HUDEP-2 (cell line): ENCODE measurements at regions not wholly inside any gene's neighbourhood (a gene's known extent, or its start where the extent isn't known, plus 50 kb on each side); places are given as distances from the start of the nearest gene placed in this dataset.
A peak's percentile ranks its signal among the peaks of the same experiment; 100 is the strongest.

Experiments used
- DNase-seq, 76 experiments: peaks; one replicate each; lab custom pipeline; 2025; ENCODE audit not compliant: unreplicated experiment in 76 of 76; lab: John Stamatoyannopoulos, UW

DNA sequence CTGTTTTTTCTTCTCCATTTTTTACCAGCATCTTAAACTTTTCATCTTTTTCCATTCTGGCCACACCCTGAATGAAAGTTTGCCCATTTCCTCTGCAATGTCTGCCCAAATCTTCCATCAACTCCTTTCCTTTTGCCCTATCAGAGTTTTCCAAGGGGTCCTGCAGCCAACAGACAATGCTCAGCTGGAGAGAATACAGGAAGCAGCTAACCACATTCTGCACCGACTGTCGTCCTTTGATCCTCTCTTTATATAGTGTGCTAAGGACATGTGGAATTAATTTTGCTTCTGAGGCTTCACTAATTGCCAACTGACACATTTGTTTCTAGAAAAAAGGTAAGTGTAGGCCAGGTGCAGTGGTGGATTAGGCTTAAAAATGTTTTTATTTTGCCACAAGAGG lies 50.5 kb upstream of the DLX2 start:
- no peak for DNase-seq

DNA sequence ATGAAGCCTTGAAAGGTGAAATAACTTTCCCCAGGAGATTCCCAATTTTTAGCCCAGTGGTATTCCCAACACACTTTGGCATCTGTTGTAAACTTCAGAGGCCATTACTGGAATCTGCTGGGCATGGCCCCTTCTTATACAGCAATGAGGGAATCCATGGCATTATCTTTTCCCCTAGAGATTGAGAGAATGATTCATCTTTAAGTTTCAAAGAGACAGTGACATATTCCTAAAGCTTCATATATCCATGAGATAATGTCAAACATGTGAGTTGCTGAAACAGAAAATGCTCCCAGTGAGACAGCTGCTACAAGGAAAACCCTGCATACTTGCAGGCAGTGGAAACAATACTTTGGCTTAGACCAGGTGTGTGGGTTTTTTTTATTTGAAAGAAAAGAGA lies 51.1 kb upstream of the DLX2 start:
- no peak for DNase-seq

DNA sequence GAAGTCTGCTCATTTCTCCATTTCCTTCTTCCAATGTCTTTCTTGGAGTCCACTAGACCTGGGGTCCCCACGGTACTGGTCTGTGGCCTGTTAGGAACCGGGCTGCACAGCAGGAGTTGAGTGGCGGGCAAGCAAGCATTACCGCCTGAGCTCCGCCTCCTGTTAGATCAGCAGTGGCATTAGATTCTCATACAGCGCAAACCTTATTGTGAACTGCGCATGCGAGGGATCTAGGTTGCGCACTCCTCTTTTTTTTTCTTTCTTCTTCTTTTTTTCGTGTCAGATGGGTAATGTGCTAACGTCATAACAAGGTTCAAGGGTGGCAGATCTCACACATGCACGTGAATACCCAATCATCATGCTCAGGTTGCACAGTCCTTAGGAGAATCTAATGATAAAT lies 53.1 kb upstream of the DLX2 start:
- no peak for DNase-seq

DNA sequence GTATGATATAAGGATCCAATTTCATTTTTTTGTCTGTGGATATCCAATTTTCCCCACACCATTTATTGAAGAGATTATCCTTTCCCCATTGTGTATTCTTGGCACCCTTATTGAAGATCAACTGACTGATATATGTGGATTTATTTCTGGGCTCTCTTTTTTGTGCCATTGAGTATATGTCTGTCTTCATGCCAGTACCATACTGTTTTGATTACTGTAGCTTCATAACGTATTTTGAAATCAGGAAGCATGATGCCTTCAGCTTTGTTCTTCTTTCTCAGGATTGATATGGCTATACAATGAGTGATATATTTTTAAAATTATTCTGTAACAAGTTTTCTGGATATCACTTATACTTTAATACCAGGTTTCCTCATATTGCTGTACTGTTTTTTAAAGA lies 58.1 kb upstream of the DLX2 start:
- DNase-seq: no peak

DNA sequence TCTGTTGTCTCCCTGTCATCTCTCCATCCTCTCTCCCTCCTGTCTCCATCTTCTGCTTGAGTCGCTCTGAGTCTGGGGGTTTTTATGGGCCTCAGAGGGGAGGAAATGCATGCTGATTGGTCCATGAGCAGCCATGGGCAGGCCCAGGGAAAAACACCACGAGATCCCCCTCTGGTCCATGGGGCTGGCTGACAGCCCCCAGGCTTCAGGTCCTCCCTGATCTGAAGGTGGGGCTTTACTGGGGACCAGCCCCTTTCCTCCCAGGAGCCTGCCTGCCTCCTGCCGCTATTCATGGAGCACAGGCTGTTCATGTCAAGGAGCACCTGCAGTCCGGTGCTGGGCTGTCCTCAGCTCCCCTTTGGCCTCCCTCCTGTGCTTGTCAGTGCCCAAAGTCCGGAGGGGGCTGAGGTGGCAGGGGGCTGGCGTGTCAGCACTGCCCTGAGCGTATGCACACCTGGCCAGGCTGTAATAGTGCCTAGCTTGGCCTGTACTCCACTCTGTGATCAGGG lies 59.6 kb upstream of the DLX2 start:
- DNase-seq: no peak

DNA sequence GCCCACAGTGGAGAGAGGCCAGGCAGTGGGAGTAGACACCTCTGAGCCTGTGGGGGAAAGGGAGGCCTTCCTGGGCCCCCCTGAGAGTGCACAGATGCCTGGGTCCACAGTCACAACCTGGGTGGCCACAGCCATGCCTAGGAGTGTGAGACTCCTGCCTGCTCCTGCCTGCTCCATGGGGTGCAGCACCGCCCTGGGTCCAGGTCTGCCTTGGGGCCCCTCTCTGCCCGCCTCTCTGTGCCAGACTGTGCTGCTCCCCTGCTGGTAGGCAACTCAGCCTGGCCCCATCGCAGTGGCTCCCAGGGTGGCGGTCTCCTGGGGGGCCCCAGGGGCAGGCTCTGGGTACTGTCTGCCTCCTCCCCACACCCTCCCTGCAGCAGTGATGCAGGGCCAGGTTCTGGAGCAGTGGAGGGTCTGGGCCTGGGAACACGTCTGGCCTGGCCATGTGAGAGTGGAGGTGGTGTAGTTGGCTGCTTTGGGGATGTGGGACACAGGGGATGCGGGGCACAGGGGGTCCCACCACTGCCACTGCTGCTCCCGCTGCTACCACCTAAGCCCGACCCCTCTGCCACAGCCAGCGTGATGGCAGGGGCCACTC lies 60.1 kb upstream of the DLX2 start:
- no peak for DNase-seq

DNA sequence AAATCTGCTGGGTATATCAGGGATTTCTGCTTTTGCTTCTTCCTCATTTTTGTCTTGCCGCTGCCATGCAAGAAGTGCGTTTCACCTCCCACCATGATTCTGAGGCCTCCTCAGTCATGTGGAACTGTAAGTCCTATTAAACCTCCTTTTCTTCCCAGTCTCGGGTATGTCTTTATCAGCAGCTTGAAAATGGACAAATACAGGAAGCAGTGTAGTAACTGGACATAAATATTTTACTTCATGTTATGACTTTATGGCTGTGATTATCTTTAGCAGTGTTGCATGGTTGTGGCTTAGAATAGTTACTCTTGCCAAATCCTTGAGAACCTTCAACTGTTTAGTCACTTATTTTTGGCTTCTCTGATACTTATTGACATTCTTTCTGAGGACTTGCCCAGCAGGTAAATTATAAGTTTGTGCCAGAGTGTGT lies 66.2 kb upstream of the DLX2 start:
- no peak for DNase-seq

DNA sequence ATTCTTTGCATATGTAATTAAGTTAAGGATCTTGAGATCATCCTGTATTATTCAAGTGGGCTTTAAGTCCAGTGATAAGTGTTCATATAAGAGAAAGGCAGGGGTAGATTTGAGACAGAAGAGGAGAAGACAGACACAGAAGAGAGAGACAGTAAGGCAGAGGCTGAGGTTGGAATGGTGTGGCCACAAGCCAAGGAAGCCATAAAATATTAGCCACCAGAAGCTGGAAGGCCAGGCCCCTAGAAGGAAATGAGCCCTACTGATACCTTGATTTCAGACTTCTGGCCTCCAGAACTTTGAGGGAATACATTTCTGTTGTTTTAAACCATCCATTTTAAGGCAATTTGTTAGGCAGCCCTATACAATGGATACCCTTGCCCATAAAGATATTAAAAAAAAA lies 66.9 kb upstream of the DLX2 start:
- DNase-seq: no peak

DNA sequence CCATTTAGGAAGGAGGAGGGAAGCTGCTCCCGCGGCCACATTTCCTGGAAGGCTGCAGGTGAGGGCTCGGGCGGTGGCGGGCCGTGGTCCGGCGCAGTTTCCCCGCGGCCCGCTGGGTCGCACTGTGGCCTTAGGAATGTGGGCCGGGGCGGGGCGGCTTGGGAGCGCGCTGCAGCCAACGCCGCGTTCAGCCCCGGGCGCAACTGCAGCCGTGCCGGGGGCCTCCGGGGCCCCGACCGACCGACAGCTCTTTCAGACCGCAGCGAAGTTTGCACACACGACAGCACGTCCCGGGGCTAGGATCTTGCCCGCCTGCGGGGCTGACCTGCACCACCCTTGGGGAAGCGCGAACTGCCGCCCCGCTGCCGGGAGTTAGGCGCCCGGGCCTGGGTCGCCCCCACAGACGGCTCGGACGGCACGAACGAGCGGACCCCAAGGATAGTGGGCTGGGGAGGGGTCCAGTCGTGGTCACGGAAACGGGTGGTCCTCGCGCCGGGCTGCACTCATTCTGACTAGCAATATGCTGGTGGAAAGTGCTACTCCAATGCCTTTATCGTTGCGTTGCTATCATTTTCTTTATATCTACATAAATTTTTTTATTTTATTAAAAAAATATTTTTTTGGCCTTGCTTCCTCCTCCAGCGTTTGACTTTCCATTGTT lies 69.9 kb upstream of the DLX2 start:
- DNase-seq: peak in 20 of 76 experiments; percentile 2 to 45 (median 13)

DNA sequence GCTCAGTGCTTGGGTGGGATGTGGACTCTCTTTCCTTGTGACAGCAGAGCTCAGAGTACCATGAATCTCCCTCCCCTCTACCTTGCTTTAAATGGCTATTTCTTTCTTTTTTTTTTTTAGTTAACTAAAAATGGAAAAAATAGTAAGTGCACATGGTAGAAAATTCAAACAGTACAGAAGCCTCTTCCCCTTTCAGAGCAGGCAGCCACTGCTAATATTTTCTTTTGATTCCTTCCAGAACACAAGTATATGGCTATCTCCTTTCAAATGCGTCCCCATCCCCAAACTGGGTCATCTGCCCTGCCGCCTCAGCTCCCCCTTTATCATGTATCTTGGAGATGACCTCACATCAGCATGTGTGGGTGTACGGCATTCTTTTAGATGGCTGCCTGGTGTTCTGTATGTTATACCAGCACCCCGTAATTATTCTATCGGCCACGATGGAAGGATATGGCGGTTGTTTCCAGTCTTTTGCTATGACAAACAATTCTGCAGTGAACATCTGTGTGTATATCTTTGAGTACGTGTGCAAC lies 70.5 kb upstream of the DLX2 start:
- DNase-seq: no peak

DNA sequence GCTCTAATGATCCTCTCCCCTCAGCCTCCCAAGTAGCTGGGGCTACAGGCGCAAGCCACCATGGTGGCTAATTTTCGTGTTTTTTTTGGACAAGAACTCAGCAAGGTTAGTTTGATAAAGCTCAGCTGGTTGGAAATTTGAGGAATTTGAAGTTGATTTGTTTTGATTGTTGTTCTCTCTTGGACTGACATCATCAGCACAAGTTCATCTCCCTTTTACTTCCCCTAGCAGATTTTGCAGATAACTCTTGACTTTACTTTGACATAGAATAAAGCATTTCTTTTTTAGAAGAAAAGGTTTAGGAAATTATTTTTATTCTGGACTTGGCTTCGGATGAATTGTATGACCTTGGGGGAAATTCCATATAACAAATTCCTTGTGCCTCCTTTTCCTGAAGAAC lies 74.9 kb upstream of the DLX2 start:
- no peak for DNase-seq

DNA sequence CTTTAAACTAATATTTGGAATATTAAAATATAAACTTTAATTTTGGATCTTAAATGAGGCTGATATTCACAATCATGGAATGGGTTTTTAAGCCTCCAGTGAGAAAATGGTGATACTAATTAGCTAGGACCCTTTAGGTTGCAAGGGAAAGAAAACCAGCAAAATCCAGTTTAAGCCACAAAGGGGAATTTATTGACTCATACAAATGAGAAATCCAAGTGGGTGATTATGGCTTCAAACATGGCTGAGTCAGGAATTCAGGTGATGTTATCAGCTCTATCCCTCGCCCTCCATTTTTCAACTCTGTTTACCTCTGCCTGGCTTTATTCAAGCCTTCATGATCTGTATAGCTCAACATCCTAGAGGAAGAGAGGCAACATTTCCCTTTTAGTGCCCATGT lies 75.3 kb upstream of the DLX2 start:
- DNase-seq: no peak

DNA sequence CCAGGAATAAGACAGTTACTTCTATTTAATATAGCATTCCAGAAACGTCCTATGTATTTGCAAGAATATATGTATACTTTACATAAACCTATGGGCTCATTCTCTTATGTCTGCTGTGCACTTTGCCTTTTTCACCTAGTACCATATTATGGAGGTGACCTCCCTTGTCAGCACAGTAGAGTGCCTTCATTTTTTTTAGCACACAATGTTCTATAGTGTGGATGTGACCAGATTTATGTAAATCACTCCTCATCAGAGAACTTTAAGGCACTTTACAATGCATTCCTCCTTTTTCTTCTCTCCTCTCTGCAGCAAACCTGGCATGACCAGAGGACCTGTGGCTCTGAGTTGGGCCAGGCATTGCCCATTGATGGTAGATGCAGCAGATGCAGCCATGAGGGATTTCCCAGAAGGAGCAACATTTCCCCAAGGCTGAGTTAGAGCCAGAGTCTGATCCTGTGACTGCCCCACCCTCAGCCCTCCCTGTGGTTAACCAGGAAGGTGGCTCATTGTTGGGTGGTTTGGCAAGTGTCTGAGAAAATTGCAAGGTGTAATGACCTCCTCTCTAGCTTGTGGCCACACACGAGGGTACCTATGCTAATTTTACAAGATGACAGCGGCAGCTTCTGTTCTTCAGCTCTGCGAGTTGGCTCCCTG lies 76.5 kb upstream of the DLX2 start:
- DNase-seq: no peak

DNA sequence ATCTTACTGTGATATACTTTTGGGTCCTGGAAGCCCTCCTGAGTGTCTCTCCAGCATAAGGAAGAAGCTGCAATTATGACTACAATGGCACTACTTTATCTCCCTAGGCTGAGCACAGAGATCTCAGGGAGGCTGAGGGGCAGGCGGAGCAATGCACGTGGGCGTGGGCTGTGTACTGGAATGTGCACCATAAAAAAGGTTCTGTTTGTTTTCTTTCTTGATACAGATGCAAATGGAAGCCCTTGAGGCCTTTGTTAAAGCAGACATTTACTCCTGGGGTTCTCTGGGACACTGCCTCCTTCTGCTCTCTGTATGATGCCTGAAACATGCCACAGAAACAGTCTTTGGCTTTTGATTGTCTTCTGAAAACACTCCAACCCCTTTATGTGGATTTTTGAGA lies 79.1 kb upstream of the DLX2 start:
- DNase-seq: no peak

DNA sequence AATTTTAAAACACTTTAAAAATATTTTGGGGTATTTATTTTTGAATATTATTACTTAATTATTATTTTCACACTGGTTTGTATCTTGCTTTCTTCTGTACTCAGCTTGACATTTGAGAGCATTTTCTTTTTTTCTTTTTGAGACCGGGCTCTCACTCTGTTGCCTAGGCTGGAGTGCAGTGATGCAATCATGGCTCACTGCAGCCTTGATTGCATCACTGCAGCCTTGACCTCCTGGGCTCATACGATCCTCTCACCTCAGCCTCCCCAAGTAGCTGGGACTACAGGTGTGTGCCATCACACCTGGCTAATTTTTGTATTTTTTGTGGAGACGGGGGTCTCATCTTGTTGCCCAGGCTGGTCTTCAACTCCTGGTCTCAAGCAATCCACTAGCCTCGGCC lies 79.9 kb upstream of the DLX2 start:
- no peak for DNase-seq

DNA sequence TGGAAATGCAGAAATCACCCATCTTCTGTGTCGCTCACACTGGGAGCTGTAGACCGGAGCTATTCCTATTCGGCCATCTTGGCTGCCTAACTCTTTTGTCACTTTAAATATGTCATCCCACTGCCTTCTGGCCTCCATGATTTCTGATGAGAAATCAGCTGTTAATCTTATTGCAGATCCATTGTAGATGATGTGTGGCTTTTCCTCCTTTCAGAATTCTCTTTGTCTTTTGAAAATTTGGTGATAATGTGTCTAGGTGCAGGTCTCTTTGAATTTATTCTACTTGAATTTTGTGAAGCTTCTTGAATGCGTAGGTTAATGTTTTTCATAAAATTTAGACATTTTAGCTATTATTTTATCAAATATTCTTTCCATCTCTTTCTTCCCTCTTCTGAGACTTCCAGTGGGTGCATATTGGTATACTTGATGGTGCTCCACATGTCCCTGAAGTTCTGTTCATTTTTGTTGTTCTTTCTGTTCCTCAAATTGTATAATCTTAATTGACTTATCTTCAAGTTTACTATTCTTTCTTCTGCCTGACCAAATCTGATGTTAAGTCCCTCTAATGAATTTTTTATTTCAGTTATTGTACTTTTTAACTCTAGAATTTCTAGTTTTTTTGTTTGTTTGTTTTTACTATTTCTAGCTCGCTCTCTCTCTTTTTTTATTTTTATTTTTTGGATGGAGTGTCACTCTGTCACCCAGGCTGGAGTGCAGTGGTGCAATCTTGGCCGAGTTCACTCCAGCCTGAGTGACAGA lies 90.8 kb upstream of the DLX2 start:
- no peak for DNase-seq

DNA sequence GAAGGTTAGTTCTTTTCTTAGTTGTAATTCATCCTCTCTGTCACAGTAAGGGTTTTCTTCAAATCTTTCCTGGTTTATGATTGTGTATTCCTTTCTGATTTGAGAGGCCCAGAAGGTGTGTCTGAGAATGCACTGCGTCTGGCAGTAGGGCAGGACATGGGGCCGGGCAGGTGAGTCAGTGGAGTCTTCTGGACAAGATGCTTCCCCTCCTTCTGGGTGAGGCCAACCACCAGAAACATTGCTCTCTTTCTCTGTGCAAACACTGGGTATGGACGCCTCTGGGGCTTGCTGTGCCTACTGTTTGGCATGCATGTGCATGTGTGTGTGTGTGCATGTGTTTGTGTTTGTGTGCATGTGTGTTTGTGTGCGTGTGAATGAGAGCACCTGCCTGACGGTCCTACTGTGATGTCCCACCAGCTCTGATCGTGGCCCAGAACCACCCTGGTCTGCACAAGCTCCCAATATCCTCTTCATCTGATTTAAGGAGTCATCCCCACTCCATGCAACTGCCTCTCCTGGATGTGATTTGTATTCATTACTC lies 93.2 kb upstream of the DLX2 start:
- DNase-seq: no peak

DNA sequence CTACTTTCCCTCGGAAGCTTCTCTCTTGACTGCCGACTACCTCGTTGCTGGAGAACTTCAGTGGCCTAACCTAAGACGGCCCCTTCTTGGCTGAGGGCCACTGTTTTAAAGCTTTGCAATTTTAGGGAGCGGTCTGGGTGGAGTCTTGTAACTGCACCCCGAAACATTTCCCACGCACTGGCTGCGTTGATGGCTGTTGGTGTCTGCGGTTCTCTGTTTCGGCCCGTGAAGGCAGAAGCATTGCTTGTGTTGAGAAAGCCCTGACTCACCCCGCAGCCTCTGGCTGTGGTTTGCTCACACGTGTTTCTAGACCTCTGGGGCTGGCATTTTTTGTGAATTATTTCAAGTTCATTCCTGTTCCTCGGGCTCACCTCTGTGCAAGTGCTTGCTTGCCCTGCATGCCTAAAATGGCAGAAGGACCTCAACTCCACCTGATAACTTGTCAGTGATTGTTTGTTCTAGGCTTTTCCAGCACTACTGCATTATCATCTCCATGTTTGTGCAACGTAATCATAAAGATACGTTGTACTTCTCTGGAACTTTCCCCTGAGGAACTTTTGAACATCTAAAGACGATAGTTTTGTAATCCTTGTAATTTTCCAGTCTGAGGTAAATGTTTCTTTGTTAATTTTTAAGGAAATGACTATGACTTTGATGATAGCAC lies 94.2 kb upstream of the DLX2 start:
- DNase-seq: no peak

DNA sequence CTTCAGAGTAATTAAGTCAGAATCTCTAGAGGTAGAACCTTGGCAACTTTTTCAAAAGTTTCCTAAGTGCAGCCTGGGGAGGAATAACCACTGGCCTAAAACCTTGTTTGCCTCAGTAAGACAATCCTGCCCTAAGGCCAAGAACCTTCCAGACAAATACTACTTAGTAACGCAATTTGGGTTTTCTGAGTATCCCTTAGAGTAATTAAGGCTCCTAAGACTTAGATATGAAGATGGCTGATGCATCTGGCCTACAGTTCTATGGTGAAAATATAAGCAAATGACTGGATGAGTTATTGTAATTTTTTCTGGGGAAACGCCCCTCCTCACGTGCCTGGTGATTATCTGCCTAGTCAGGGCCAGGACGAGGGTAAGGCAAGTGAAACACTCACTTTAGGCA lies 95.7 kb upstream of the DLX2 start:
- no peak for DNase-seq

DNA sequence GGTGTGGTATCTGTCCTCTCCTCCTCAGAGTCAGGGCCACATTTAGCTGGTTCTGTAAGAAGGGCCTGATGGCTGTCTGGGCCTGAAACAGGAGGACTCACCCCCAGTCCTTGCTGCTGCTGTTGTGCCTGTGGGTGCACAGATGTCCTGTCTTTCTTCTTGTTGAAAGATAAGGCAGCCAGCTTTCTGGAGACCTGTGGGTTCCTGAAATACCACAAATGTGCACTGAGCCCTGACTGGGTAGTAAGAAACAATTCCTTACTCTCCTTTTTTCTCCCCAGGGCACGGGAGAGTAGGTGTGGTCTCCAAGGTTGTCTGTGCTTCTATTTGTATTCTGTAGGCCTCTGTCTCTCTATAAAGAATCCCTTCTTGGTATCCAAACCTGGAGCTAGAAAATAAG lies 96.2 kb upstream of the DLX2 start:
- DNase-seq: no peak
